NK-92 (cell line): ENCODE measurements at regions not wholly inside any gene's neighbourhood (a gene's known extent, or its start where the extent isn't known, plus 50 kb on each side); places are given as distances from the start of the nearest gene placed in this dataset.

Experiments
- DNase-seq: peaks from one replicate; lab custom pipeline; 2025; ENCODE audit not compliant: unreplicated experiment; lab: John Stamatoyannopoulos, UW

DNA sequence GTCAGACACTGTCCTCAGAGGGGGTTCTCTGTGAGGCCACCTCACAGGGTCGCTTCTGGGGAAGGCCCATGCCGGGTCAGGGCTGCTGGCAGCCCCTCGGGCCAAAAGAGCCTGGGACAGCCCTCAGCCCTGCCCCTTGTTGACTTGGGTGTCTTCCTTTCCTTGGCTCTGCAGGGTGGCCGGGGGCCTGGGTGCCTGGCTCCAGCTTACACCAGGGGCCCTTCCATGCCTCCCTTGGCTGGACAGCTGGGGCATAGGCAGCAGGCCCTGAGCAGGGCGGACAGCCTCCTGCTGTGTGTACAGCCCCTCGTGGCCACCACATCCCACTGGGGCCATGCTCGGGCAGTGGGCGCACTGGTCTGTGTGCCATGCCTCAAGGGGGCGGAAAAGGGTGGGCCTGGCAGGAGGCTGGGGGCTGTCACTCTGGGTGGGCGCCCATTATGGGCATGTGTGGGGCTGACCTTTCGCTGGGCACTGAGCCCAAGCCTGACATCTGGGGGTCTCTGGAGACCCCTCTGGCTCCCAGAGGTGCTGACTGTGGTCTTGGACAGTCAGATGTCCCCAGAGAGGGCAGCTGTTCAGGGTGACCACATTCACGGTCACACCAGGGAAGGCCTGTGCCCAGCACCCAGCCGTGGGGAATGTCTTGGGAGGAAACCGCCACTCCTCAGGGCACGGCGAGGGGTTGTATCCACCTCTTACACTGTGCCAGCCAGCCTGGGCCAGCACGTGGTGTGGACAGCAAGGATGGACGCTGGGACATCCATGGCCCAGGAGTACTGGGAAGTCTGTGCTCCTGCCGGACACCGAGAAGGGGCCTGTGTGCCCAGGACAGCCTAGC lies 313.3 kb downstream of the TMEM121 start:
- DNase-seq, result no peak

- no peak for DNase-seq
These were observed 314.1 kb downstream of the TMEM121 start for GRCh38 chr14:105840266-105841021.

- DNase-seq, result no peak
These were observed 314.9 kb downstream of the TMEM121 start for GRCh38 chr14:105841022-105842009.

- no peak for DNase-seq
These were observed 315.7 kb downstream of the TMEM121 start for GRCh38 chr14:105842105-105842504.

DNA sequence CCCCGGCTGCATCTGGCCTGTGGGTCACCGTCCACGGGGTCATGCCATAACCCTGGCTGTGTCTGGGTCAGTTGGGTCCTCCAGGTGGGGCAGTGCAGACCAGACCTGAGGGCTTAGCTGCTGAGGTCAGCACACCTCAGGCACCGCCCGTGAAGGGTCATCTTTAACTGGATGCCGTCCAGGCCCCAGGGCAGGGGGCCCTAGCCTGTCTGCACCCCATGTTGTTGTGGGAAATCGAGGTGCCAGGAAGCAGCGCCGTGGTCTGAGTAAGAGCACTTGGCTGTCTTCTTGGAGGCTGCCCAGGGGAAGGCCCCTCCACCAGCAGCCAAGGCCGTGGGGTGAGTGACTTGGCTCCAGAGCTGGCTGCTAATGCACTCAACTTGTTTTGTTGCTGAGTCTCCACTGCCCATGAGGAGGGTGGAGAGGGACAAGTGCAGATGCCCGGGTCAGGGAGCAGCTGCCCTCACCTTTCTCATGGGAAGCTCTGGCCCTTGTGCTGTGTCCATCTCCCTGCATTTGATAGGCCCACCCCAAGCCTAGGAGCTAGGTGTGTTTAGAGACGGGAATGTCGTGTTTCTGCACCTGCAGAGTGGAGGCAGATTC lies 317.2 kb downstream of the TMEM121 start:
- no peak for DNase-seq

- DNase-seq, result no peak
These were observed 317.8 kb downstream of the TMEM121 start for GRCh38 chr14:105844047-105844630.

DNA sequence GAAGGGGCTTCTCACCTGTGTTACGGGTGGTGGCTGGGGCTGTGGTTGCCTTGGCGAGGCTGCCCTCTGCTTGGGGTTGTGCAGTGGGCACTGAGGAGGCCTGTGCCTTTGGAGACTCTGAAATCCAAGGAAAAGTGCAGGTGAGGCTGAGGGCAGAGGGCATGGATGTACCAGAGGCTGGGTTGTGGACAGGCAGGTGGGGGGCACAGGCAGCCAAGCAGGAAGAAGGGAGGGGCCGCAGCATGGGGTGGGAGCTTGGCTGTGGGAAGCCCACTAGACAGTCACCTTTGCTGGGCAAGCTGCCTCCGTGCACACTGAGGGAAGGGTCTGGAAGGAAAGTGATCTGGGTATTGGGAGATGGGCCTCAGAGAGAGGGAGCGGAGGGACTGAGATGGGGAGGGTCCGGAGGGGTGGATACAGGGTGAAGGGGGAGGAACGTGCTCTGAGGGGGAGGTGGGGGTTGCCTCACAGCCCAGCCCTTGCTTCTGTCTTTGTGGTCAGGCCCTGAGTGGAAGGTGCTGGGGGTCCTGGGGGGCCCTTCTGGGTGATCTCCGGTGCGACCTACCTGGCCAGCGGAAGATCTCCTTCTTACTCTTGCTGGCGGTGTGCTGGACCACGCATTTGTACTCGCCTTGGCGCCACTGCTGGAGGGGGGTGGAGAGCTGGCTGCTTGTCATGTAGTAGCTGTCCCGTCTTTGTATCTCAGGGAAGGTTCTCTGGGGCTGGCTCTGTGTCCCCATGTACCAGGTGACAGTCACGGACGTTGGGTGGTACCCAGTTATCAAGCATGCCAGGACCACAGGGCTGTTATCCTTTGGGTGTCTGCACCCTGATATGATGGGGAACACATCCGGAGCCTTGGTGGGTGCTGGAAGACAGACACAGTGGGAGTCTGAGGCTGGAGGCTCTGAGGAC lies 318.7 kb downstream of the TMEM121 start:
- DNase-seq, result no peak

- no peak for DNase-seq
These were observed 319.4 kb downstream of the TMEM121 start for GRCh38 chr14:105845725-105846309.

DNA sequence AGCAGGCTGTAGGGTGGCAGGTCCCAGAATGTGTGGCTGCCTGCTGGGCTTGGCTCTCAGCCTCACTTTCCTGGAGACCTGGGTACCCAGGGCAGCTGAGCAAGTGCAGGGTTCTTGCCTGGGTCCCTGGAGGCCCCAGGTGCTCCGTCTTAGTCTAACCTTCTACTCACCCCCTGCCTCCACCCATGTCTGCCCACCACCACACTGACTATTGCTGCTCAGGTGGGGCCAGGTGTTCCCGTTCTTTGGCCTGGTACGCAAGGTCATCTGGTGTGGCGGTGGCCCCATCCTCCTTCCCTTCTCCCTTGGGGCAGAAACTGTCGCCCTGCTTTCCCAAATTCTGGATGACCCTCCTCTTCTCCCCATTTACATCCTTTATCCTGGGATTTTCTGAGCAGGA lies 319.9 kb downstream of the TMEM121 start:
- DNase-seq, result no peak

GRCh38 chr14:105847400-105847799 lies 321.0 kb downstream of the TMEM121 start:
- no peak for DNase-seq

DNA sequence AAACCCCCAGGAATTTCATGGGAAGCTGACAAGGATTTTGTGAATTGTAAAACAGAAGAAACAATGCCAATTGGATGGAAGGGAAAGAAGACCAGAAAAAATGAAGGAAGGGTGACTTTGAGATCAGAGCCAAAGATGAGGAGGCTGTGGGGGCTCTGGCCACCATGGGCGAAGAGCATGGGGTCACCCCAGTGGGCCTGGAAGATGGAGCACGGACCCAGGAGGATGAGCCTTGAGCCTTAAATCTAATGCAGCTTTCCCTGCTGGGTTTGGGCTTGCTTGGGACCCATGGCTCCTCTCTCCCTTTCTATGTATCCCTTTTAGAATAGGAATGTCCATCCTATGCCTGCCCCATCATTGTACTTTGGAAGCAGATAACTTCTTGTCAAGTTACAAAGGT lies 322.2 kb downstream of the TMEM121 start:
- no peak for DNase-seq

DNA sequence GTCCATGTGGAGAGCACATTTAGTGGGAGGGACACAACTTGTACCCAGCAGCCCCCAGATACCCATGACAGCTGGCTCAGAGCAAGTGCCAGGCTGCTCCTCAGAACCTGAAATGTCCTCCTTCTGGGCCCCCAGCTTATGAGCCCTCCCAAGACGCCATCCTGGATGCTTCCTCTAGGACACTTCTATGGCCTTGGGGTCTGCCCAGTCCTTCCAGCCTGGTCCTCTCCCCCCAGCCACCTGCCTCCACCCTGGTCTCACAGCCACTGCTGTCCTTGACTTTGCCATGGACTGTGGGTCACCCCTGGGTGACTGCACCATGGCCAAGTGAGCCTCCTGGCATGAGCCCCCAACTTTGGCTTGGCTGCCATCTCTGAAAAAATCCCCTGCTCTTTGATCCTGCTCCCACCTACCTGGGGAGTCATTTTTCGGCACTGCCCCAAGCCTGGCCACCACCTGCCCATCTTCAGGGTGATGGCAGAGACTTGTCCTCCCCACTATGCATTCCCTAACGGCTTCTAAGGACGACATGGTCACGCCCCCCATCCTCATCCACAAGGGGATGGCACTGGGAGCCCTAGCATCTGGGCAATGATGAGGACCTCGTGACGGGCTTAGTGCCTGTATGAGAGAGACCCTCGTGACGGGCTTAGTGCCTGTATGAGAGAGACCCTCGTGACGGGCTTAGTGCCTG lies 323.7 kb downstream of the TMEM121 start:
- no peak for DNase-seq

DNA sequence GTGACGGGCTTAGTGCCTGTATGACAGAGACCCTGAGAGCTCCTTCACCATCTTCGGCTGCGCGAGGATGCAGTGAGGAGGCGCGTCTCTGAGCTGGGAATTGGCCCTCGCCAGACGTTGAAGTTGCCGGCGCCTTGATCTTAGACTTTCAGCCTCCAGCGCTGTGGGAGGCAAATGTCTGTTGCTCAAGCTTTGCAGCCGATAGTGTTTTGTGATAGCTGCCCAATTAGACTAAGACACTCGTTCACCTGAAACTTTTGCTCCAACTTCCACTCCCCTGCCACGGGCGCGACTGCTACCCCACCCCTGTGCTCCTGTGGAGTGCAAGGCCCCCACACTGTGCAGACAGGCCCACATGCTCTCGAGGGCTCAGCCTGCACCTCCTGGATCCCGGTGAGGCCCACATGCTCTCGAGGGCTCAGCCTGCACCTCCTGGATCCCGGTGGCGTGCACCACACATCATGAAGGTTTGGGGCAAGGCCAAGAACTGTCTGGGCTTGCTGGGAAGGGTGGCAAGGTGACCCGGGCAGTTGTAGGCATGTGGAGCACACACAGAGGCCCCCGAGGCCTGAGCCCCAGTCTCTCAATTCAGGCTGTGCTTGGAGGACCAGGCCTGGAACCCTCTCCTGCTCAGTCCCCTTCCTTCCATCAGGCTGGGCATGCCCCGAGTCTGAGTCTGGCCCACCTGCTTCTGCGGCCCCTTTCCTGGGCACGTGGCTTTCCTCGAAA lies 324.6 kb downstream of the TMEM121 start:
- DNase-seq, result no peak

DNA sequence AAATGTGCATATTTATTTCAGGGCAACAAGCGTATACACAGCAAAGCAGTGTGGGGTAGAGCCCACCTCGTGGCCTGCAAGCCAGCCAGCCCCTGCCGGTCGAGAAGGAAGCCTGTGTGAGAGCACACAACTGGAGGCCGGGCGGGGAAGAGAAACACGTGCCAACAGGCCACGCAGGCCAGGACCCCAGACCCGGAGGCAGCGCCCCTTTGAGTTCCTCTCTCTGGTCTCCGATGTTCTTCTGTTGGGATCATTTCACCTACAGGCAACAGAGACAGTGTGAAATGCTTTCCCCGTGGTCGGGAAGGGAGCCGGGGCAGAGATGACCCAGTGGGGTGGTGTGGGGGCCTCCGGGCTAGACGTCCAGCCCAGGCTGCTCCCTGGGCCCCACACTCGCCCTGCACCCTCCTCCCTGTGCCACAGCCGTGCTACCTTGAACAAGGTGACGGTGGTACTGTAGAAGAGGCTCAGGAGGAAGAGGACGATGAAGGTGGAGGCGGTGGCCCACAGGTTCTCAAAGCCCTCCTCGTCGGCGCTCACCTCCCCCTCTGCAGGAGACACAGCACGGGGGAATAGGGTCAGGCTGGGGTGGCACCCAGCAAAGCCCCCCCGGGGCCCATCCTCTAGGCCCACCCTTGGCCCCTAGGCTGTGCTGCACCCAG lies 325.5 kb downstream of the TMEM121 start:
- no peak for DNase-seq

DNA sequence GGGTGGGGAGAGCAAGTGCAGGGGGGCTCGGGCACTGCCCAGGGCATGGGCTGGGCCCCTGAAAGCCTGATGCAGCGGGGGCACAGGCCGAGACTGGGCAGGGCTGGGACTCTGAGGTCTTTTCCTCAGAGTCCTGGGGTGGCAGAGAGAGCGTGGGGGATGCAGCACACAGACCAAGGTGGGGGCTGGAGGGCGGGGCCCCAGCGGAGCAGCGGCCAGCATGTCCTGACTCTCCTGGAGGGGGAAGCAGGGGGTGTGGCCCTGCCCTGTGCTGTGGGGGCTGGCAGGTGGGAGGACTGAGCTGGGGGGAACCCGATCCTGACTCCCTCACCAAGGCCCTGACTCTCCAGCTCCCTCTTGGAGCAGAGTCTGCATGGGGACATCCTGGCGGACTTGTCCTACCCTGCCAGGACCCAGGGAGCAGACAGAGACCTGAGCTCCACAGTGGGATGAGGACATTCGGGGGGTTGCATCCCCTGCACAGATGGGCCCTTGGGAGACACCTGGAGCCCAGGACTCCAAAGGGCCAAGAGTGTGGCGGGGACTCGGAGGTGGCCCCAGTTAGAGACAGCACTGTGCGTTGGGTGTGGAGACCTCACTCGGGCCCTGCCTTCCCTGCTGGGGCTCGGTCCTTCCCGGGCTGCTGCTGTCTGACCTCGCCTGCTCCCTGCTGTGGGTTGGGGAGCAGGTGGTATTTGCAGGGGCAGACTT lies 326.1 kb downstream of the TMEM121 start:
- DNase-seq, result no peak

- no peak for DNase-seq
These were observed 326.9 kb downstream of the TMEM121 start for GRCh38 chr14:105853089-105853906.
